Colonic mucosa (tissue), 4 donors: ENCODE measurements at regions not wholly inside any gene's neighbourhood (a gene's known extent, or its start where the extent isn't known, plus 50 kb on each side); places are given as distances from the start of the nearest gene placed in this dataset.
A peak's percentile ranks its signal among the peaks of the same experiment; 100 is the strongest.

Source experiments
- DNase-seq: peaks from one replicate; pipeline ENCODE4 v3.0.0-alpha.2; 2020
- H3K27ac ChIP-seq: fragments of 200-600 bp; one replicate; pipeline ENCODE4 v1.8.0; 2021
- H3K27me3 ChIP-seq: fragments of 200-600 bp; one replicate; pipeline ENCODE4 v1.8.0; 2021
- H3K36me3 ChIP-seq: fragments of 200-600 bp; one replicate; pipeline ENCODE4 v1.8.0; 2021
- H3K4me1 ChIP-seq: fragments of 200-600 bp; one replicate; pipeline ENCODE4 v1.8.0; 2021; ENCODE audit warnings: mild to moderate bottlenecking
- H3K4me3 ChIP-seq: fragments of 200-600 bp; one replicate; pipeline ENCODE4 v1.8.0; 2021
- H3K9ac ChIP-seq, 2 donors: one replicate each; pipeline ENCODE4 v1.7.0; 2013; ENCODE audit warnings: control low read depth in 2 of 2, low read depth in 2 of 2, low read length in 2 of 2
- H3K9me3 ChIP-seq: fragments of 200-600 bp; one replicate; pipeline ENCODE4 v1.8.0; 2021
- intact Hi-C: fragments of 100-400 bp; cut with DNase I; formaldehyde crosslinking; loops from one replicate; pipeline ENCODE4 v1.14.1; 2022
- TF ChIP-seq, protein P1 (sequence below): fragments of 200-600 bp; IDR thresholded peaks from one replicate; pipeline ENCODE4 v1.8.0; 2022; ENCODE audit warnings: antibody characterized with exemption, mild to moderate bottlenecking
- donor health status: healthy.
- donor health status: DM: no; HTN: no; CAD: no.
- donor health status: DM: no; HTN: no; CAD: no.

DNA sequence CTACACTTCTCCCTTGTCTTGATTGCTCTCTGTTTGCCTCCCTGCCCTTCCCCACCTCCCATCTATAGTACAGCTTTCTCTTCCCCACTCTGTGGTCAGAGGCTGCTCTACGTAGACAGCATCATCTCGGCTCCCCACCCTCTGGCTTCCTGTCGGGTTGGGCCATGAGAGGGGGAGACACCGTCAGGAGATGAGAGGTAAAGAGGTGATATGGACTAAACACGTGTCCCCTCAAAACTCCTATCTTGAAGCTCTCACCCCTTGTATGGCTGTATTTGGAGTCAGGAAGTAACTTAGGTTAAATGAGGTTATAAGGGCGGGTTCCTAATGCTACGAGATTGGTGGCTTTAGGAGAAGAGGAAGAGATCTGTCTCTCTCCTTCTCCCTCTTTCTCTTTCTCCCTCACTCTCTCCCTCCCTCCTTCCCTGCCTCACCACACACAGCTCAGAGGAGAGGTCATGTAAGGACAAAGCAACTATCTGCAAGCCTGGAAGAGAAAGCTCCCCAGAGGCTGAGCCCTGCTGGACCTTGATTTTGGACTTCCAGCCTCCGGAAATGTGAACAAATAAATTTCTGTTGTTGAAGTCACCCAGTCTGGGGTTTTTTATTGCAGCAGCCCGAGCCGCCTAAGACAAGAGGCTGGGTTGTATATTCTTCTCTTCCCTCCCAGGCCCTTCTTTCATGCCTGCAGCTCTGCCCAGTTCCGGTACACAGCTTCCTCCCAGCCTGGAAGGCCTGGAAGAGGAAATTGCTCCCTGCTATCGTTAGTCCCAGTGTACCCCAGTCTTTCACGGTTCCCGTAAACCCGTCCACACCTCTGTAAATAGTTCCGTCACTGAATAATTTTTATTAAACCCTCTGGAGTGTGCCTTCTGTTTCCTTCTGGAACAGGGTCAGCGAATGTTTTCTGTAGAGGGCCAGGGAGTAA, 138.0 kb downstream of the AKAIN1 start:
- H3K4me1 ChIP-seq = no peaks in the 10 kb centered on the region
- H3K36me3 ChIP-seq = no peaks in the 10 kb centered on the region
- no peaks in the 10 kb centered on the region for H3K27me3 ChIP-seq
- H3K27ac ChIP-seq = no peak overlapping the region
- TF ChIP-seq, protein P1, sequence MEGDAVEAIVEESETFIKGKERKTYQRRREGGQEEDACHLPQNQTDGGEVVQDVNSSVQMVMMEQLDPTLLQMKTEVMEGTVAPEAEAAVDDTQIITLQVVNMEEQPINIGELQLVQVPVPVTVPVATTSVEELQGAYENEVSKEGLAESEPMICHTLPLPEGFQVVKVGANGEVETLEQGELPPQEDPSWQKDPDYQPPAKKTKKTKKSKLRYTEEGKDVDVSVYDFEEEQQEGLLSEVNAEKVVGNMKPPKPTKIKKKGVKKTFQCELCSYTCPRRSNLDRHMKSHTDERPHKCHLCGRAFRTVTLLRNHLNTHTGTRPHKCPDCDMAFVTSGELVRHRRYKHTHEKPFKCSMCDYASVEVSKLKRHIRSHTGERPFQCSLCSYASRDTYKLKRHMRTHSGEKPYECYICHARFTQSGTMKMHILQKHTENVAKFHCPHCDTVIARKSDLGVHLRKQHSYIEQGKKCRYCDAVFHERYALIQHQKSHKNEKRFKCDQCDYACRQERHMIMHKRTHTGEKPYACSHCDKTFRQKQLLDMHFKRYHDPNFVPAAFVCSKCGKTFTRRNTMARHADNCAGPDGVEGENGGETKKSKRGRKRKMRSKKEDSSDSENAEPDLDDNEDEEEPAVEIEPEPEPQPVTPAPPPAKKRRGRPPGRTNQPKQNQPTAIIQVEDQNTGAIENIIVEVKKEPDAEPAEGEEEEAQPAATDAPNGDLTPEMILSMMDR = no peak
- intact Hi-C loops = loop anchor here (2.0 kb wide), 1 partner anchor 952 kb away; no protein-coding TSS in a partner anchor
- H3K9me3 ChIP-seq = no peaks in the 10 kb centered on the region
- H3K9ac ChIP-seq = no peak overlapping the region
- H3K4me3 ChIP-seq = no peak overlapping the region
- DNase-seq = no peak

DNA sequence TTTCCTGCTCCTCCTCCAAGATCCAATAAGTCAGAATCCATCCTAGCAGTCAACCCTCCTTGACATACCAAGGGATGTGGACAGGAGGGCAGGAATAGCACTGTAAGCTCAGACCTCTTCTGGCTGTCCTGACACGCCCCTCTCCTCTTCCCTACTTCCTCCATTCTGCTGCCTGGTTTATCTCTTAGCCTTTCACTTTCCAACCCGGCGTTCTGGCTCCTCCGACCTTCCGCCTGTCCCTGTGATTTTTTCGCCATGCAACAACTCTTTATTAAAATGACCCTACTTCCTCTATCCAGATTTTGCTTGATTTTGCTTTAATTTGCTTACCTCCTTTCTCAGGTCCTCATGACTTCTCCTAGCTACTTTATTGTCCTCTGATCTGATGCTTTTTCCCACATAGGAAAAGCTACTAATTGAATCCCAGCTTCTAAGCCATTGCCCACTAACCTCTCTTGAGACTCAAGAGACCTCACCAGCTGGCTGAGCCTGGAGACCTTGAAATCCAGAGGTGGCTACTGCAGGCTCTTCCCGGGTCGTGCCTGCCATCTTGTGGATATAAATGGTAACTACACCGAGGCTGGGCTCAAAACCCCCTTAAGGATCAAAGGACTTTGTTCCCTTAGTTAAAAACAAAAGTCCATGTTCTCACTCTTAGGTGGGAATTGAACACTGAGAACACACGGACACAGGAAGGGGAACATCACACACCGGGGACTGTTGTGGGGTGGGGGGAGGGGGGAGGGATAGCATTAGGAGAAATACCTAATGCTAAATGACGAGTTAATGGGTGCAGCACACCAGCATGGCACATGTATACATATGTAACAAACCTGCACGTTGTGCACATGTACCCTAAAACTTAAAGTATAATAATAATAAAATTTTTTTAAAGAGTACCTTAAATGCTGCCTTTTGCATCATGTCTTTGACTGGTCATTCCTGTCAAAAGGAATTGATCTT, 139.4 kb downstream of the AKAIN1 start:
- H3K36me3 ChIP-seq = no peaks in the 10 kb centered on the region
- no peak overlapping the region for H3K4me3 ChIP-seq
- TF ChIP-seq, protein P1 = peak; percentile 73
- H3K9ac ChIP-seq = no peak overlapping the region
- DNase-seq = peak; percentile 33
- H3K4me1 ChIP-seq = no peaks in the 10 kb centered on the region
- H3K9me3 ChIP-seq = no peaks in the 10 kb centered on the region
- intact Hi-C loops = loop anchor here (2.0 kb wide), 1 partner anchor 951 kb away; no protein-coding TSS in a partner anchor
- no peaks in the 10 kb centered on the region for H3K27me3 ChIP-seq
- H3K27ac ChIP-seq = no peak overlapping the region

DNA sequence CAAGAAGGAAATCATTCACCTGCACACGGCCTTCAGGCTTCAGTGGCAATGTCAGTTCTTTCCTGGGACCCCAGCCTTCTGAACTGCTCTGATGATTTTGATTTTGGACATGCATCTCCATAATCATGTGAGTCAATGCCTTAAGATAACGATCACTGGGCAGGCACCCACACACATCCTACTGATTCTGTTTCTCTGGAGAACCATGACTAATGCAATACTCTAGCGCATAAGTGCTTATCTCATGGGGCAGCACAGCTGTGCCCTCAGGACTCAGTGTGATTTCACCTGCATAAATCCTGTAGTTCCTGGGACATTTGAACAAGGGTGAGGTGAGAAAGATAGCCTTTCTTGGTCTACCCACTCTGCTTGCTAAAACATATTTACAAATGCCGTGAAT, 144.6 kb downstream of the AKAIN1 start:
- DNase-seq = no peak
- H3K9ac ChIP-seq = no peak overlapping the region
- H3K36me3 ChIP-seq = no peaks in the 10 kb centered on the region
- H3K4me1 ChIP-seq = no peaks in the 10 kb centered on the region
- TF ChIP-seq, protein P1 = no peak
- H3K9me3 ChIP-seq = no peaks in the 10 kb centered on the region
- H3K4me3 ChIP-seq = no peak overlapping the region
- no peaks in the 10 kb centered on the region for H3K27me3 ChIP-seq
- H3K27ac ChIP-seq = no peak overlapping the region
- intact Hi-C loops = no loop called here

DNA sequence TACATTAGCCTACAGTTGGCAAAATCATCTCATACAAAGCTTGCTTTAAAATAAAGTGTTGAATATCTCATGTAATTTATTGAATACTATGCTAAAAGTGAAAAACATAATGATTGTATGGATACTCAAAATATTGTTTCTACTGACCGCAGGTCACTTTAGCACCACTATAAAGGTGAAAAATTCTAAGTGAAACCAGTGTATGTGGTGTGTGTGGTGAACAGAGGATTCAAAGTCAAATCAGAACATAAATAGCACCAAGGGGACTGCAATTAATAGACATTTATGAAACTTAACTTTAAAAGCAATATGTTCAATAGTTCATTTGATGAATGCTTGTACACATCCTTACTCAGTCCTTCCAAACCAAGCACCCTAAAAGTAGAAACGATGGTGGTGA, 145.8 kb downstream of the AKAIN1 start:
- no peak overlapping the region for H3K9ac ChIP-seq
- no peaks in the 10 kb centered on the region for H3K9me3 ChIP-seq
- intact Hi-C loops = no loop called here
- H3K27me3 ChIP-seq = no peaks in the 10 kb centered on the region
- TF ChIP-seq, protein P1 = no peak
- no peaks in the 10 kb centered on the region for H3K4me1 ChIP-seq
- no peak overlapping the region for H3K4me3 ChIP-seq
- H3K27ac ChIP-seq = no peak overlapping the region
- no peaks in the 10 kb centered on the region for H3K36me3 ChIP-seq
- no peak for DNase-seq

DNA sequence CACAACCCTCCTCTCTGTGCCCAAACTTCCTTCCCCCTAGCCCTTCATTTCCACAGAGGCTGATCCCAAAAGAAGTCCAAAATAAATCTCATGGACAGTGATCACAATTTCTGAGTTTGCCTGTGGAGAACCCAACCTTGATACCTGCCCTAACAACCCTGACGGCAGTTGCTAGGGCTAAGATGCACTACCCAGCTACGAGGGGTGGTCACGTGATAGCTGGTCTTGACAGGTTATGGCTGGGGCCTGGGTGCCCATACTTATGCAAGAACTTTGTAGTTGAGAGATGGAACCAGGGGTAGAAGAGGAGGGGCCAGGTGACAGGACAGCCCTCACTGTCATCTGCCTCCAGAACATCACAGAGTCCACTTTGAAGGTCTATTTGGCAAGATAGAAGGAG, 147.9 kb downstream of the AKAIN1 start:
- H3K4me1 ChIP-seq = no peaks in the 10 kb centered on the region
- no peaks in the 10 kb centered on the region for H3K9me3 ChIP-seq
- no peaks in the 10 kb centered on the region for H3K27me3 ChIP-seq
- H3K36me3 ChIP-seq = no peaks in the 10 kb centered on the region
- TF ChIP-seq, protein P1 = no peak
- H3K4me3 ChIP-seq = no peak overlapping the region
- no peak overlapping the region for H3K27ac ChIP-seq
- no peak for DNase-seq
- intact Hi-C loops = no loop called here
- no peak overlapping the region for H3K9ac ChIP-seq
